HepG2 (cell line): ENCODE measurements at regions not wholly inside any gene's neighbourhood (a gene's known extent, or its start where the extent isn't known, plus 50 kb on each side); places are given as distances from the start of the nearest gene placed in this dataset.

Experiments used
- ATAC-seq: fragments of 200-7000 bp; cut with Tn5 transposase; 3 replicates; pipeline ENCODE4 v1.9.1; 2020; ENCODE audit warnings: mild to moderate bottlenecking, moderate library complexity
- BruUV-seq: library from RNA; stranded (reverse); fragments of 400-500 nt; replicated peaks from 2 replicates; lab custom pipeline; 2021; lab: Mats Ljungman, UMichigan
- CTCF ChIA-PET: fragments of 300-600 bp; formaldehyde crosslinking; extraction: SDS; loops from one replicate; lab custom pipeline; 2021; ENCODE audit warnings: low total read pairs, inconsistent platforms, low intra/inter-chr PET ratio; lab: Yijun Ruan, JAX
- POLR2A ChIA-PET: fragments of 350-600 bp; sonication (Branson Sonifier 250); formaldehyde crosslinking; loops from one replicate; lab custom pipeline; 2020; ENCODE audit warnings: antibody characterized with exemption, inconsistent platforms; lab: Yijun Ruan, JAX
- DNase-seq: peaks from one replicate; pipeline ENCODE4 v3.0.0-alpha.2; 2015; ENCODE audit warnings: low spot score
- FAIRE-seq: peaks from 3 replicates; lab custom pipeline; 2011; peaks lifted over from hg19 to GRCh38; lab: Jason Lieb, UNC
- H2AFZ ChIP-seq: one replicate; pipeline ENCODE4 v1.6.1; 2011; ENCODE audit warnings: low read length, inconsistent platforms
- H3K27ac ChIP-seq: fragments of 300-600 bp; 3 replicates; pipeline ENCODE4 v1.8.0; 2011; ENCODE audit warnings: mixed run types, mild to moderate bottlenecking, mixed read lengths, low read length, inconsistent platforms; ENCODE audit not compliant: insufficient read depth; ENCODE audit errors: extremely low read length
- H3K27me3 ChIP-seq, 2 experiments: fragments of 200-600 bp in 1 of 2; 2 replicates in 1 of 2; 3 replicates in 1 of 2; pipeline versions ENCODE4 v1.6.0 to v1.8.0; 2011; ENCODE audit warnings: low read length in 2 of 2, mild to moderate bottlenecking in 2 of 2, moderate library complexity in 2 of 2, inconsistent platforms in 1 of 2; ENCODE audit not compliant: insufficient read depth in 2 of 2, control insufficient read depth in 1 of 2
- H3K36me3 ChIP-seq, 2 experiments: fragments of 200-600 bp in 1 of 2; replicated peaks in 1 of 2; 2 replicates in 1 of 2; 3 replicates in 1 of 2; pipeline versions ENCODE4 v1.5.1 to v1.8.0; 2011; ENCODE audit warnings: low read length in 2 of 2, inconsistent platforms in 1 of 2; ENCODE audit not compliant: insufficient read depth in 2 of 2, control insufficient read depth in 1 of 2
- H3K4me1 ChIP-seq: 2 replicates; pipeline ENCODE4 v1.5.1; 2012; ENCODE audit warnings: low read length, inconsistent platforms; ENCODE audit not compliant: insufficient read depth
- H3K4me2 ChIP-seq: 2 replicates; pipeline ENCODE4 v1.6.0; 2011; ENCODE audit warnings: low read depth, low read length, inconsistent platforms
- H3K4me3 ChIP-seq, 3 experiments: fragments of 200-600 bp in 1 of 3; sonication (generic), shearing (Covaris generic) in 1 of 3; replicated peaks in 1 of 3; 2 replicates each; pipeline ENCODE4 v1.5.1; 2011 to 2016; ENCODE audit warnings: low read length in 3 of 3, inconsistent platforms in 2 of 3, low read depth in 2 of 3, mild to moderate bottlenecking in 2 of 3, control low read depth in 1 of 3, mixed read lengths in 1 of 3; ENCODE audit not compliant: insufficient read depth in 1 of 3
- H3K79me2 ChIP-seq: one replicate; pipeline ENCODE4 v1.6.1; 2011; ENCODE audit warnings: low read length, inconsistent platforms; ENCODE audit not compliant: insufficient read depth
- H3K9ac ChIP-seq: 2 replicates; pipeline ENCODE4 v1.6.0; 2011; ENCODE audit warnings: mild to moderate bottlenecking, low read depth, low read length, inconsistent platforms; ENCODE audit not compliant: insufficient read depth
- H3K9me3 ChIP-seq: 2 replicates; pipeline ENCODE4 v1.5.1; 2012; ENCODE audit warnings: mild to moderate bottlenecking, low read length
- H4K20me1 ChIP-seq: 2 replicates; pipeline ENCODE4 v1.6.0; 2011; ENCODE audit warnings: inconsistent platforms, mild to moderate bottlenecking, low read length, moderate library complexity; ENCODE audit not compliant: insufficient read depth
- ATAD3A ChIP-seq: sonication (generic); formaldehyde crosslinking; IDR thresholded peaks from 2 replicates; pipeline ENCODE4 v1.4.0; 2020; ENCODE audit warnings: missing genetic modification reagents
- CENPX ChIP-seq: sonication (generic); formaldehyde crosslinking; IDR thresholded peaks from 2 replicates; pipeline ENCODE4 v1.9.0; 2021; ENCODE audit warnings: mild to moderate bottlenecking, missing genetic modification reagents, moderate library complexity
- KMT2B ChIP-seq: IDR thresholded peaks from 2 replicates; pipeline ENCODE4 v1.6.1; 2016; ENCODE audit warnings: missing genetic modification reagents, missing compliant biosample characterization
- MAFF ChIP-seq: IDR thresholded peaks from 2 replicates; pipeline ENCODE4 v1.6.1; 2011; ENCODE audit warnings: low read depth, low read length, improper control_type of control experiment
- MAFK ChIP-seq, 2 experiments: IDR thresholded peaks in 1 of 2; conservative IDR thresholded peaks in 1 of 2; 2 replicates each; pipeline ENCODE4 v1.6.1; 2011; ENCODE audit warnings: improper control_type of control experiment in 2 of 2, low read length in 2 of 2
- MTF1 ChIP-seq: sonication (generic); formaldehyde crosslinking; IDR thresholded peaks from 2 replicates; pipeline ENCODE4 v1.5.0; 2020; ENCODE audit warnings: missing genetic modification reagents
- SIX4 ChIP-seq: sonication (generic); formaldehyde crosslinking; IDR thresholded peaks from 2 replicates; pipeline ENCODE4 v1.4.0; 2020; ENCODE audit warnings: missing genetic modification reagents
- ZFP36 ChIP-seq: fragments of 150-350 bp; IDR thresholded peaks from 2 replicates; pipeline ENCODE4 v1.6.1; 2018; ENCODE audit warnings: borderline replicate concordance, low read length, low read depth; ENCODE audit not compliant: partially characterized antibody
- ZMYM2 ChIP-seq: sonication (generic); formaldehyde crosslinking; IDR thresholded peaks from 2 replicates; pipeline ENCODE4 v1.8.0; 2022; ENCODE audit warnings: mild to moderate bottlenecking, missing genetic modification reagents
- WGBS: methylation state at CpG from one replicate; pipeline ENCODE4 v1.1.6; 2017; ENCODE audit warnings: low lambda C conversion rate; 5-methylcytosine and 5-hydroxymethylcytosine counted together
- in situ Hi-C: cut with HindIII; loops from 2 replicates; pipeline ENCODE4 v1.10.0; 2017; ENCODE audit warnings: low pct_unique_long_range_greater_than_20kb; ENCODE audit not compliant: extremely low pct_ligation_motif_present
- intact Hi-C: fragments of 100-400 bp; cut with micrococcal nuclease; formaldehyde crosslinking; loops from one replicate; pipeline ENCODE4 v1.10.0; 2022; ENCODE audit not compliant: unreplicated experiment
- TF ChIP-seq, protein P1 (sequence below): sonication (generic); formaldehyde crosslinking; IDR thresholded peaks from 2 replicates; pipeline ENCODE4 v1.5.0; 2020; ENCODE audit warnings: missing genetic modification reagents
- TF ChIP-seq, protein P2 (sequence below): sonication (generic); formaldehyde crosslinking; IDR thresholded peaks from 2 replicates; pipeline ENCODE4 v1.8.1; 2023; ENCODE audit warnings: missing genetic modification reagents, inconsistent platforms, borderline replicate concordance
- TF ChIP-seq, protein P3 (sequence below): sonication (generic); formaldehyde crosslinking; IDR thresholded peaks from 2 replicates; pipeline ENCODE4 v1.5.0; 2020; ENCODE audit warnings: mild to moderate bottlenecking, missing genetic modification reagents, borderline replicate concordance
- TF ChIP-seq, protein P4 (sequence below): fragments of 450-650 bp; IDR thresholded peaks from 2 replicates; pipeline ENCODE4 v1.6.1; 2016

DNA sequence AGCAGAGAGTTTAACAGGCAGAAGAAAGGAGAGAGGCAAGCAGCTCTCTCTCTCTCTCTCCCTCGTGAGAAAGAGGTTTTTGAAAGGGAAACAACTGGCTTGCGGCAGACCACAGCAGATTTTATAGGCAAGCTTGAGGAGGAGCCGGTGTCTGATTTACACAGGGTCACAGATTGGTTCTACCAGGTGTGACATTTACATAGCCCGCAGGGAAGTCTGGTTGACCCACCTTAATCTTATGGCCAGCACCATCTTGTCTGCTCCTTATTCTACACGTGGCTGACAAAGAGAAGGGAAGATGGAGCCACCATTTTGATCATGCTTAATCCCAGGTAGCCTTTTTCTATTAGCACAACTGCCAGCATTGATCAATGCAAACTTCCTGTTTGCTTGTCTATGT, 65.4 kb downstream of the OR2J2 start (continued):
- TF ChIP-seq, protein P1, sequence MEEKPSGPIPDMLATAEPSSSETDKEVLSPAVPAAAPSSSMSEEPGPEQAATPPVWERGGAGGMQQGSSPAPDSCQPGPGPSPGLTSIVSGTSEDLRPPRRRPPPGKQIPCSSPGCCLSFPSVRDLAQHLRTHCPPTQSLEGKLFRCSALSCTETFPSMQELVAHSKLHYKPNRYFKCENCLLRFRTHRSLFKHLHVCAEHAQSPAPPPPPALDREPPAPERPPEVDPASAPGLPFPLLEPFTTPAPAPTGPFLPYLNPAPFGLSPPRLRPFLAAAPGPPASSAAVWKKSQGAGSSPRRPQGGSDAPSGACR (CRISPR knock-in tag): no peak
- no peak for TF ChIP-seq ZFP36
- TF ChIP-seq, protein P2, sequence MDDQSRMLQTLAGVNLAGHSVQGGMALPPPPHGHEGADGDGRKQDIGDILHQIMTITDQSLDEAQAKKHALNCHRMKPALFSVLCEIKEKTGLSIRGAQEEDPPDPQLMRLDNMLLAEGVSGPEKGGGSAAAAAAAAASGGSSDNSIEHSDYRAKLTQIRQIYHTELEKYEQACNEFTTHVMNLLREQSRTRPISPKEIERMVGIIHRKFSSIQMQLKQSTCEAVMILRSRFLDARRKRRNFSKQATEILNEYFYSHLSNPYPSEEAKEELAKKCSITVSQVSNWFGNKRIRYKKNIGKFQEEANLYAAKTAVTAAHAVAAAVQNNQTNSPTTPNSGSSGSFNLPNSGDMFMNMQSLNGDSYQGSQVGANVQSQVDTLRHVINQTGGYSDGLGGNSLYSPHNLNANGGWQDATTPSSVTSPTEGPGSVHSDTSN: no peak
- TF ChIP-seq, all 625 proteins: peak for 0

DNA sequence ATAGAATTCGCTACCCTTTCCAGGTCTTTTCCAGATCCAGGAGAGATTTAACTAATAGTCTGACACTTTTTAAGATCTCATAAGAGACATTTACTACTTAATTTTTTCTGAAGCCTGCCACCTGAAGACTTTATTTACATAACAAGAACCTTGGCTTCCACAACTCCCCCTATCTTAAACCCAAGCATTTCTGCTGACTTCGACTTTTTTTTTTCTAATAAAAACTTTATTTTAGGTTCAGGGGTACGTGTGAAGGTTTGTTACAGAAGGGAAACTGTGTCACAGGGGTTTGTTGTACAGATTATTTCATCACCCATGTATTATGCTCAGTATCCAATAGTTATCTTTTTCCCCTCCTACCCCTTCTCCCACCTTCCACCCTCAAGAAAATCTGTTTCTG, 64.9 kb upstream of the OR14J1 start:
- FAIRE-seq (no peak), DNase-seq (no peak), ATAC-seq (no peak)
- H3K4me3 ChIP-seq: no peak overlapping the region
- WGBS: 9% methylated on average over 3 of the region's 3 CpGs
- no TSS peak for BruUV-seq
- CTCF ChIA-PET: no interaction called here
- H3K9me3 ChIP-seq: no peaks in the 10 kb centered on the region
- H4K20me1 ChIP-seq: no peaks in the 10 kb centered on the region
- no peak overlapping the region for H3K27ac ChIP-seq
- TF ChIP-seq CENPX: no peak
- TF ChIP-seq MAFF: peak; percentile 82
- no peak for TF ChIP-seq ZMYM2 (CRISPR knock-in tag)
- TF ChIP-seq SIX4 (CRISPR knock-in tag): no peak
- TF ChIP-seq, protein P3, sequence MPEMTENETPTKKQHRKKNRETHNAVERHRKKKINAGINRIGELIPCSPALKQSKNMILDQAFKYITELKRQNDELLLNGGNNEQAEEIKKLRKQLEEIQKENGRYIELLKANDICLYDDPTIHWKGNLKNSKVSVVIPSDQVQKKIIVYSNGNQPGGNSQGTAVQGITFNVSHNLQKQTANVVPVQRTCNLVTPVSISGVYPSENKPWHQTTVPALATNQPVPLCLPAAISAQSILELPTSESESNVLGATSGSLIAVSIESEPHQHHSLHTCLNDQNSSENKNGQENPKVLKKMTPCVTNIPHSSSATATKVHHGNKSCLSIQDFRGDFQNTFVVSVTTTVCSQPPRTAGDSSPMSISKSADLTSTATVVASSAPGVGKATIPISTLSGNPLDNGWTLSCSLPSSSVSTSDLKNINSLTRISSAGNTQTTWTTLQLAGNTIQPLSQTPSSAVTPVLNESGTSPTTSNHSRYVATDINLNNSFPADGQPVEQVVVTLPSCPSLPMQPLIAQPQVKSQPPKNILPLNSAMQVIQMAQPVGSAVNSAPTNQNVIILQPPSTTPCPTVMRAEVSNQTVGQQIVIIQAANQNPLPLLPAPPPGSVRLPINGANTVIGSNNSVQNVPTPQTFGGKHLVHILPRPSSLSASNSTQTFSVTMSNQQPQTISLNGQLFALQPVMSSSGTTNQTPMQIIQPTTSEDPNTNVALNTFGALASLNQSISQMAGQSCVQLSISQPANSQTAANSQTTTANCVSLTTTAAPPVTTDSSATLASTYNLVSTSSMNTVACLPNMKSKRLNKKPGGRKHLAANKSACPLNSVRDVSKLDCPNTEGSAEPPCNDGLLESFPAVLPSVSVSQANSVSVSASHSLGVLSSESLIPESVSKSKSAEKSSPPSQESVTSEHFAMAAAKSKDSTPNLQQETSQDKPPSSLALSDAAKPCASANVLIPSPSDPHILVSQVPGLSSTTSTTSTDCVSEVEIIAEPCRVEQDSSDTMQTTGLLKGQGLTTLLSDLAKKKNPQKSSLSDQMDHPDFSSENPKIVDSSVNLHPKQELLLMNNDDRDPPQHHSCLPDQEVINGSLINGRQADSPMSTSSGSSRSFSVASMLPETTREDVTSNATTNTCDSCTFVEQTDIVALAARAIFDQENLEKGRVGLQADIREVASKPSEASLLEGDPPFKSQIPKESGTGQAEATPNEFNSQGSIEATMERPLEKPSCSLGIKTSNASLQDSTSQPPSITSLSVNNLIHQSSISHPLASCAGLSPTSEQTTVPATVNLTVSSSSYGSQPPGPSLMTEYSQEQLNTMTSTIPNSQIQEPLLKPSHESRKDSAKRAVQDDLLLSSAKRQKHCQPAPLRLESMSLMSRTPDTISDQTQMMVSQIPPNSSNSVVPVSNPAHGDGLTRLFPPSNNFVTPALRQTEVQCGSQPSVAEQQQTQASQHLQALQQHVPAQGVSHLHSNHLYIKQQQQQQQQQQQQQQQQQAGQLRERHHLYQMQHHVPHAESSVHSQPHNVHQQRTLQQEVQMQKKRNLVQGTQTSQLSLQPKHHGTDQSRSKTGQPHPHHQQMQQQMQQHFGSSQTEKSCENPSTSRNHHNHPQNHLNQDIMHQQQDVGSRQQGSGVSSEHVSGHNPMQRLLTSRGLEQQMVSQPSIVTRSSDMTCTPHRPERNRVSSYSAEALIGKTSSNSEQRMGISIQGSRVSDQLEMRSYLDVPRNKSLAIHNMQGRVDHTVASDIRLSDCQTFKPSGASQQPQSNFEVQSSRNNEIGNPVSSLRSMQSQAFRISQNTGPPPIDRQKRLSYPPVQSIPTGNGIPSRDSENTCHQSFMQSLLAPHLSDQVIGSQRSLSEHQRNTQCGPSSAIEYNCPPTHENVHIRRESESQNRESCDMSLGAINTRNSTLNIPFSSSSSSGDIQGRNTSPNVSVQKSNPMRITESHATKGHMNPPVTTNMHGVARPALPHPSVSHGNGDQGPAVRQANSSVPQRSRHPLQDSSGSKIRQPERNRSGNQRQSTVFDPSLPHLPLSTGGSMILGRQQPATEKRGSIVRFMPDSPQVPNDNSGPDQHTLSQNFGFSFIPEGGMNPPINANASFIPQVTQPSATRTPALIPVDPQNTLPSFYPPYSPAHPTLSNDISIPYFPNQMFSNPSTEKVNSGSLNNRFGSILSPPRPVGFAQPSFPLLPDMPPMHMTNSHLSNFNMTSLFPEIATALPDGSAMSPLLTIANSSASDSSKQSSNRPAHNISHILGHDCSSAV (CRISPR knock-in tag): no peak
- TF ChIP-seq ATAD3A (CRISPR knock-in tag): no peak
- TF ChIP-seq, protein P4, sequence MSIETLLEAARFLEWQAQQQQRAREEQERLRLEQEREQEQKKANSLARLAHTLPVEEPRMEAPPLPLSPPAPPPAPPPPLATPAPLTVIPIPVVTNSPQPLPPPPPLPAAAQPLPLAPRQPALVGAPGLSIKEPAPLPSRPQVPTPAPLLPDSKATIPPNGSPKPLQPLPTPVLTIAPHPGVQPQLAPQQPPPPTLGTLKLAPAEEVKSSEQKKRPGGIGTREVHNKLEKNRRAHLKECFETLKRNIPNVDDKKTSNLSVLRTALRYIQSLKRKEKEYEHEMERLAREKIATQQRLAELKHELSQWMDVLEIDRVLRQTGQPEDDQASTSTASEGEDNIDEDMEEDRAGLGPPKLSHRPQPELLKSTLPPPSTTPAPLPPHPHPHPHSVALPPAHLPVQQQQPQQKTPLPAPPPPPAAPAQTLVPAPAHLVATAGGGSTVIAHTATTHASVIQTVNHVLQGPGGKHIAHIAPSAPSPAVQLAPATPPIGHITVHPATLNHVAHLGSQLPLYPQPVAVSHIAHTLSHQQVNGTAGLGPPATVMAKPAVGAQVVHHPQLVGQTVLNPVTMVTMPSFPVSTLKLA: no peak
- TF ChIP-seq MTF1 (CRISPR knock-in tag): no peak
- no peak for TF ChIP-seq KMT2B (CRISPR knock-in tag)
- TF ChIP-seq MAFK (conservative IDR thresholded peaks at IDR 0.05 in 1 of 2, IDR thresholded peaks at IDR 0.05 in 1 of 2; ENCODE audit: low read length in 2 of 2): peak; percentile 73 to 86
- H3K36me3 ChIP-seq: no peaks in the 10 kb centered on the region
- no peak overlapping the region for H2AFZ ChIP-seq
- no peaks in the 10 kb centered on the region for H3K27me3 ChIP-seq
- intact Hi-C loops: no loop called here
- no peak overlapping the region for H3K9ac ChIP-seq
- in situ Hi-C loops: no loop called here
- no peaks in the 10 kb centered on the region for H3K79me2 ChIP-seq
- H3K4me2 ChIP-seq: no peak overlapping the region
- POLR2A ChIA-PET: no interaction called here
- H3K4me1 ChIP-seq: peaks cover 11% of the 10 kb centered on the region; the same call in 1 of the 2 replicates
